SK-N-SH (cell line): ENCODE measurements at regions not wholly inside any gene's neighbourhood (a gene's known extent, or its start where the extent isn't known, plus 50 kb on each side); places are given as distances from the start of the nearest gene placed in this dataset.

ENCODE experiments used
- CTCF ChIA-PET: fragments of 300-600, 350-600 bp; formaldehyde crosslinking; extraction: SDS; loops from one replicate; lab custom pipeline; 2021; lab: Yijun Ruan, JAX
- POLR2A ChIA-PET: fragments of 350-600 bp; sonication (Branson Sonifier 250); formaldehyde crosslinking; extraction: SDS; loops from one replicate; lab custom pipeline; 2020; ENCODE audit warnings: antibody characterized with exemption, inconsistent platforms; lab: Yijun Ruan, JAX
- DNase-seq: peaks from one replicate; pipeline ENCODE4 v3.0.0; 2012
- H2AFZ ChIP-seq: fragments of 200-600 bp; sonication (generic); 2 replicates; pipeline ENCODE4 v1.8.1; 2016; ENCODE audit warnings: antibody characterized with exemption, mild to moderate bottlenecking, low read depth
- H3F3A ChIP-seq: fragments of 200-600 bp; sonication (generic); replicated peaks from 2 replicates; pipeline ENCODE3; 2016; ENCODE audit warnings: antibody characterized with exemption, mild to moderate bottlenecking; ENCODE audit not compliant: insufficient read depth
- H3K27ac ChIP-seq, 2 experiments: fragments of 200-500 bp in 1 of 2; fragments of 200-600 bp in 1 of 2; sonication (Bioruptor generic) in 1 of 2; sonication (generic), shearing (Covaris generic) in 1 of 2; 2 replicates each; pipeline versions ENCODE4 v1.5.1 to v1.6.1; 2014 to 2016; ENCODE audit warnings: low read depth in 2 of 2, inconsistent platforms in 1 of 2, low read length in 1 of 2, mild to moderate bottlenecking in 1 of 2, mixed read lengths in 1 of 2
- H3K27me3 ChIP-seq: fragments of 200-600 bp; sonication (generic), shearing (Covaris generic); 2 replicates; pipeline ENCODE4 v1.6.1; 2016; ENCODE audit warnings: mixed run types; ENCODE audit not compliant: insufficient read depth
- H3K36me3 ChIP-seq, 2 experiments: fragments of 200-500 bp in 1 of 2; fragments of 200-600 bp in 1 of 2; sonication (Bioruptor generic) in 1 of 2; sonication (generic) in 1 of 2; replicated peaks in 1 of 2; 2 replicates each; pipeline versions ENCODE3 to v1.5.1; 2014 to 2016; ENCODE audit warnings: low read length in 1 of 2, mild to moderate bottlenecking in 1 of 2; ENCODE audit not compliant: insufficient read depth in 2 of 2, control insufficient read depth in 1 of 2
- H3K4me1 ChIP-seq, 2 experiments: fragments of 200-500 bp in 1 of 2; fragments of 200-600 bp in 1 of 2; sonication (Bioruptor generic) in 1 of 2; sonication (generic), shearing (Covaris generic) in 1 of 2; 2 replicates each; pipeline versions ENCODE4 v1.5.1 to v1.6.1; 2014 to 2016; ENCODE audit warnings: low read depth in 1 of 2, low read length in 1 of 2, mixed run types in 1 of 2; ENCODE audit not compliant: insufficient read depth in 2 of 2, control insufficient read depth in 1 of 2
- H3K4me2 ChIP-seq: fragments of 200-600 bp; sonication (generic), shearing (Covaris generic); 2 replicates; pipeline ENCODE4 v1.6.1; 2017; ENCODE audit warnings: mixed run types
- H3K4me3 ChIP-seq, 2 experiments: fragments of 200-500 bp in 1 of 2; fragments of 200-600 bp in 1 of 2; sonication (Bioruptor generic) in 1 of 2; sonication (generic), shearing (Covaris generic) in 1 of 2; 2 replicates each; pipeline versions ENCODE4 v1.5.1 to v1.8.1; 2014 to 2016; ENCODE audit warnings: low read depth in 2 of 2, inconsistent platforms in 1 of 2, low read length in 1 of 2, mild to moderate bottlenecking in 1 of 2, mixed read lengths in 1 of 2, moderate library complexity in 1 of 2
- H3K79me2 ChIP-seq: fragments of 200-600 bp; sonication (generic); 2 replicates; pipeline ENCODE4 v1.8.1; 2017; ENCODE audit warnings: mild to moderate bottlenecking; ENCODE audit not compliant: insufficient read depth
- H3K9ac ChIP-seq: fragments of 200-600 bp; sonication (generic); 2 replicates; pipeline ENCODE4 v1.6.1; 2017; ENCODE audit warnings: mixed run types
- H3K9me2 ChIP-seq: fragments of 200-600 bp; sonication (generic); 2 replicates; pipeline ENCODE4 v1.6.1; 2017; ENCODE audit warnings: mixed run types
- H3K9me3 ChIP-seq: fragments of 200-600 bp; sonication (generic); 2 replicates; pipeline ENCODE4 v1.6.1; 2017; ENCODE audit warnings: mixed run types, mild to moderate bottlenecking, moderate library complexity
- H4K20me1 ChIP-seq: fragments of 200-600 bp; sonication (generic); 2 replicates; pipeline ENCODE4 v1.6.1; 2017; ENCODE audit warnings: mild to moderate bottlenecking, mixed run types; ENCODE audit not compliant: insufficient read depth
- CTCF ChIP-seq: fragments of 200-600 bp; sonication (generic); IDR thresholded peaks from 2 replicates; pipeline ENCODE4 v1.6.1; 2017; ENCODE audit warnings: antibody characterized with exemption, mild to moderate bottlenecking, moderate library complexity
- ELF1 ChIP-seq: IDR thresholded peaks from 2 replicates; pipeline ENCODE4 v1.4.0; 2012
- EP300 ChIP-seq, 2 experiments: IDR thresholded peaks; 2 replicates each; pipeline versions ENCODE4 v1.4.0 to v1.6.1; 2012; ENCODE audit warnings: borderline replicate concordance in 1 of 2, low read depth in 1 of 2, low read length in 1 of 2
- EZH2phosphoT487 ChIP-seq: fragments of 200-600 bp; sonication (generic); IDR thresholded peaks from 2 replicates; pipeline ENCODE4 v1.6.1; 2017; ENCODE audit warnings: low read depth, mixed run types, mild to moderate bottlenecking, antibody characterized with exemption, moderate library complexity, borderline replicate concordance
- FOSL2 ChIP-seq: IDR thresholded peaks from 2 replicates; pipeline ENCODE4 v1.4.0; 2012; ENCODE audit warnings: low read depth, mild to moderate bottlenecking, moderate library complexity, borderline replicate concordance
- FOXJ3 ChIP-seq: sonication (generic); formaldehyde crosslinking; IDR thresholded peaks from 2 replicates; pipeline ENCODE4 v1.5.1; 2020; ENCODE audit warnings: mild to moderate bottlenecking, missing genetic modification reagents
- FOXM1 ChIP-seq: IDR thresholded peaks from 2 replicates; pipeline ENCODE4 v1.4.0; 2012; ENCODE audit warnings: low read depth, mild to moderate bottlenecking
- GABPA ChIP-seq: IDR thresholded peaks from 2 replicates; pipeline ENCODE4 v1.4.0; 2012; ENCODE audit warnings: low read depth, mild to moderate bottlenecking
- GATA2 ChIP-seq: sonication (generic); formaldehyde crosslinking; IDR thresholded peaks from 2 replicates; pipeline ENCODE4 v1.5.0; 2020; ENCODE audit warnings: mild to moderate bottlenecking, missing genetic modification reagents
- MAX ChIP-seq: IDR thresholded peaks from 2 replicates; pipeline ENCODE4 v1.4.0; 2012; ENCODE audit warnings: low read depth
- MEF2A ChIP-seq: IDR thresholded peaks from 2 replicates; pipeline ENCODE4 v1.4.0; 2012; ENCODE audit warnings: low read depth, borderline replicate concordance
- MXI1 ChIP-seq: IDR thresholded peaks from 2 replicates; pipeline ENCODE4 v1.6.1; 2012; ENCODE audit warnings: mild to moderate bottlenecking, low read depth, low read length, improper control_type of control experiment
- NRF1 ChIP-seq: IDR thresholded peaks from 2 replicates; pipeline ENCODE4 v1.6.1; 2012; ENCODE audit warnings: low read depth, mild to moderate bottlenecking, low read length
- RAD21 ChIP-seq: IDR thresholded peaks from 2 replicates; pipeline ENCODE4 v1.6.1; 2012; ENCODE audit warnings: mild to moderate bottlenecking, low read length
- RCOR1 ChIP-seq: fragments of 150-350 bp; IDR thresholded peaks from 2 replicates; pipeline ENCODE4 v1.6.1; 2017; ENCODE audit warnings: antibody characterized with exemption, low read length
- REST ChIP-seq: IDR thresholded peaks from 2 replicates; pipeline ENCODE4 v1.6.1; 2012; ENCODE audit warnings: mild to moderate bottlenecking, low read depth, low read length, moderate library complexity
- RFX5 ChIP-seq: IDR thresholded peaks from 2 replicates; pipeline ENCODE4 v1.6.1; 2012; ENCODE audit warnings: mild to moderate bottlenecking, improper control_type of control experiment, low read length
- RXRA ChIP-seq: IDR thresholded peaks from 2 replicates; pipeline ENCODE4 v1.4.0; 2012; ENCODE audit warnings: low read depth, mild to moderate bottlenecking, borderline replicate concordance
- SIN3A ChIP-seq: IDR thresholded peaks from 2 replicates; pipeline ENCODE4 v1.6.1; 2012; ENCODE audit warnings: low read depth, mild to moderate bottlenecking, low read length, moderate library complexity, borderline replicate concordance
- SMC3 ChIP-seq: IDR thresholded peaks from 2 replicates; pipeline ENCODE4 v1.6.1; 2012; ENCODE audit warnings: low read depth, low read length, improper control_type of control experiment
- TAF1 ChIP-seq: IDR thresholded peaks from 2 replicates; pipeline ENCODE4 v1.6.1; 2012; ENCODE audit warnings: low read depth, mild to moderate bottlenecking, low read length, moderate library complexity, borderline replicate concordance
- TCF12 ChIP-seq: IDR thresholded peaks from 2 replicates; pipeline ENCODE4 v1.4.0; 2012
- TEAD4 ChIP-seq: IDR thresholded peaks from 2 replicates; pipeline ENCODE4 v1.4.0; 2012; ENCODE audit warnings: mild to moderate bottlenecking, borderline replicate concordance; ENCODE audit not compliant: insufficient read depth
- YY1 ChIP-seq: IDR thresholded peaks from 2 replicates; pipeline ENCODE4 v1.4.0; 2012; ENCODE audit warnings: low read depth, mild to moderate bottlenecking
- TF ChIP-seq, protein P1 (sequence below): fragments of 150-350 bp; IDR thresholded peaks from 2 replicates; pipeline ENCODE4 v1.6.1; 2017; ENCODE audit warnings: antibody characterized with exemption, low read length, low read depth, borderline replicate concordance
- TF ChIP-seq, protein P2 (sequence below): fragments of 150-350 bp; IDR thresholded peaks from 2 replicates; pipeline ENCODE4 v1.6.1; 2016; ENCODE audit warnings: mild to moderate bottlenecking, low read depth, low read length
- TF ChIP-seq, protein P3 (sequence below): IDR thresholded peaks from 2 replicates; pipeline ENCODE4 v1.4.0; 2012; ENCODE audit warnings: low read depth, borderline replicate concordance

GRCh38 chr12:84661786-84662185, 250.8 kb downstream of the SLC6A15 start:
- H3K4me2 ChIP-seq, result no peak overlapping the region
- peak overlapping the region; percentile 64; the same call in 1 of the 2 replicates for H2AFZ ChIP-seq
- no peaks in the 10 kb centered on the region for H4K20me1 ChIP-seq
- no peaks in the 10 kb centered on the region; a peak in 1 of 4 replicates for H3K4me1 ChIP-seq
- peak overlapping the region in 1 of 2 experiments; percentile 70; a peak in 3 of 4 replicates for H3K27ac ChIP-seq
- no peak for DNase-seq
- H3K9ac ChIP-seq, result no peak overlapping the region
- POLR2A ChIA-PET, result no interaction called here
- CTCF ChIA-PET, result interaction anchor here (0.9 kb wide), 1 partner anchor 78 kb away, joined by 3 read pairs; no protein-coding TSS in a partner anchor
- no peaks in the 10 kb centered on the region for H3K9me2 ChIP-seq
- H3K27me3 ChIP-seq, result no peaks in the 10 kb centered on the region
- H3K36me3 ChIP-seq, result no peaks in the 10 kb centered on the region
- H3F3A ChIP-seq, result peaks cover 11% of the 10 kb centered on the region
- no peaks in the 10 kb centered on the region for H3K9me3 ChIP-seq
- H3K79me2 ChIP-seq, result no peaks in the 10 kb centered on the region
- H3K4me3 ChIP-seq, result no peak overlapping the region
- no peak for TF ChIP-seq GABPA
- TF ChIP-seq YY1, result peak; percentile 59; the same call in 1 of the 2 replicates
- TF ChIP-seq, protein P1, sequence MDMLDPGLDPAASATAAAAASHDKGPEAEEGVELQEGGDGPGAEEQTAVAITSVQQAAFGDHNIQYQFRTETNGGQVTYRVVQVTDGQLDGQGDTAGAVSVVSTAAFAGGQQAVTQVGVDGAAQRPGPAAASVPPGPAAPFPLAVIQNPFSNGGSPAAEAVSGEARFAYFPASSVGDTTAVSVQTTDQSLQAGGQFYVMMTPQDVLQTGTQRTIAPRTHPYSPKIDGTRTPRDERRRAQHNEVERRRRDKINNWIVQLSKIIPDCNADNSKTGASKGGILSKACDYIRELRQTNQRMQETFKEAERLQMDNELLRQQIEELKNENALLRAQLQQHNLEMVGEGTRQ, result no peak
- TF ChIP-seq NRF1, result no peak
- peak in 1 of 2 experiments; percentile 35; a peak in 1 of 4 replicates for TF ChIP-seq EP300 (IDR thresholded peaks at IDR 0.05; ENCODE audit: borderline replicate concordance in 1 of 2, low read depth in 1 of 2, low read length in 1 of 2)
- TF ChIP-seq, protein P2, sequence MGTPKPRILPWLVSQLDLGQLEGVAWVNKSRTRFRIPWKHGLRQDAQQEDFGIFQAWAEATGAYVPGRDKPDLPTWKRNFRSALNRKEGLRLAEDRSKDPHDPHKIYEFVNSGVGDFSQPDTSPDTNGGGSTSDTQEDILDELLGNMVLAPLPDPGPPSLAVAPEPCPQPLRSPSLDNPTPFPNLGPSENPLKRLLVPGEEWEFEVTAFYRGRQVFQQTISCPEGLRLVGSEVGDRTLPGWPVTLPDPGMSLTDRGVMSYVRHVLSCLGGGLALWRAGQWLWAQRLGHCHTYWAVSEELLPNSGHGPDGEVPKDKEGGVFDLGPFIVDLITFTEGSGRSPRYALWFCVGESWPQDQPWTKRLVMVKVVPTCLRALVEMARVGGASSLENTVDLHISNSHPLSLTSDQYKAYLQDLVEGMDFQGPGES, result no peak
- TF ChIP-seq SMC3, result no peak
- no peak for TF ChIP-seq FOXJ3
- TF ChIP-seq CTCF, result no peak
- TF ChIP-seq EZH2phosphoT487, result no peak
- TF ChIP-seq RFX5, result no peak
- no peak for TF ChIP-seq RCOR1
- TF ChIP-seq, protein P3, sequence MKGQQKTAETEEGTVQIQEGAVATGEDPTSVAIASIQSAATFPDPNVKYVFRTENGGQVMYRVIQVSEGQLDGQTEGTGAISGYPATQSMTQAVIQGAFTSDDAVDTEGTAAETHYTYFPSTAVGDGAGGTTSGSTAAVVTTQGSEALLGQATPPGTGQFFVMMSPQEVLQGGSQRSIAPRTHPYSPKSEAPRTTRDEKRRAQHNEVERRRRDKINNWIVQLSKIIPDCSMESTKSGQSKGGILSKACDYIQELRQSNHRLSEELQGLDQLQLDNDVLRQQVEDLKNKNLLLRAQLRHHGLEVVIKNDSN, result no peak
- TF ChIP-seq GATA2 (CRISPR knock-in tag), result no peak
- no peak; the same call in 1 of the 2 replicates for TF ChIP-seq MEF2A
- 0 out of 2 replicates have a peak, but pooled peaks have one; percentile 20 for TF ChIP-seq FOXM1
- no peak for TF ChIP-seq ELF1
- TF ChIP-seq MXI1, result no peak
- no peak for TF ChIP-seq RAD21
- no peak for TF ChIP-seq RXRA
- TF ChIP-seq SIN3A, result no peak
- TF ChIP-seq TEAD4, result peak; percentile 32; the same call in 1 of the 2 replicates
- peak; percentile 87 for TF ChIP-seq MAX
- peak; percentile 63 for TF ChIP-seq TCF12
- no peak for TF ChIP-seq TAF1
- peak; percentile 56 for TF ChIP-seq FOSL2
- no peak for TF ChIP-seq REST
